Spinal cord (tissue), 9 donors: ENCODE measurements at regions not wholly inside any gene's neighbourhood (a gene's known extent, or its start where the extent isn't known, plus 50 kb on each side); places are given as distances from the start of the nearest gene placed in this dataset.
"Not testable (repeated sequence)": the region's sequence is repeated elsewhere in the genome, so short reads cannot be mapped to it uniquely, and the experiment has no call there.

ENCODE experiments used
- DNase-seq, 6 donors: peaks; one replicate each; pipeline versions ENCODE4 v3.0.0 to v3.0.0-alpha.2; 2013 to 2015; ENCODE audit warnings: low spot score in 6 of 6, low read depth in 4 of 6
- H3K27ac ChIP-seq: one replicate; pipeline ENCODE4 v1.5.1; 2013; ENCODE audit warnings: low read depth, low read length, control low read depth
- H3K27me3 ChIP-seq: one replicate; pipeline ENCODE4 v1.6.1; 2013; ENCODE audit warnings: low read length; ENCODE audit not compliant: control insufficient read depth, insufficient read depth
- H3K36me3 ChIP-seq: one replicate; pipeline ENCODE4 v1.6.1; 2013; ENCODE audit warnings: low read length; ENCODE audit not compliant: control insufficient read depth, insufficient read depth
- H3K4me1 ChIP-seq: one replicate; pipeline ENCODE4 v1.6.1; 2013; ENCODE audit warnings: low read length; ENCODE audit not compliant: control insufficient read depth, insufficient read depth
- H3K4me3 ChIP-seq: one replicate; pipeline ENCODE4 v1.5.1; 2013; ENCODE audit warnings: low read depth, low read length, control low read depth
- H3K9me3 ChIP-seq: one replicate; pipeline ENCODE4 v1.6.1; 2013; ENCODE audit warnings: low read length; ENCODE audit not compliant: control insufficient read depth, insufficient read depth
- WGBS: methylation state at CpG from one replicate; pipeline ENCODE4 v1.1.5; 2013; ENCODE audit warnings: missing lambda C conversion rate; ENCODE audit not compliant: insufficient coverage; 5-methylcytosine and 5-hydroxymethylcytosine counted together
- donor health status: healthy.

- DNase-seq, result peak in 5 of 6 donors; percentile 12 to 84 (median 22)
- H3K4me3 ChIP-seq, result no peak overlapping the region
- no peaks in the 10 kb centered on the region for H3K9me3 ChIP-seq
- no peaks in the 10 kb centered on the region for H3K27me3 ChIP-seq
- H3K4me1 ChIP-seq, result no peaks in the 10 kb centered on the region
- H3K27ac ChIP-seq, result no peak overlapping the region
- no CpG with 5 or more reads among the region's 3 CpGs for WGBS
- H3K36me3 ChIP-seq, result no peaks in the 10 kb centered on the region
Measured at GRCh38 chr14:37709419-37710195, 114.2 kb downstream of the TTC6 start.

- Histone ChIP-seq H3K9me3 (no peaks in the 10 kb centered on the region), H3K4me3 (no peak overlapping the region), H3K27me3 (no peaks in the 10 kb centered on the region), H3K36me3 (no peaks in the 10 kb centered on the region), H3K4me1 (no peaks in the 10 kb centered on the region), H3K27ac (no peak overlapping the region)
- no CpG with 5 or more reads among the region's 1 CpG for WGBS
- no peak for DNase-seq
Measured at GRCh38 chr14:37711356-37711830, 116.0 kb downstream of the TTC6 start.

GRCh38 chr14:37711831-37712475, 116.5 kb downstream of the TTC6 start:
- Histone ChIP-seq H3K27me3 (no peaks in the 10 kb centered on the region), H3K36me3 (no peaks in the 10 kb centered on the region), H3K4me1 (no peaks in the 10 kb centered on the region), H3K4me3 (no peak overlapping the region), H3K27ac (no peak overlapping the region), H3K9me3 (no peaks in the 10 kb centered on the region)
- 100% methylated on average over 1 of the region's 5 CpGs for WGBS
- DNase-seq, result no peak

GRCh38 chr14:37712476-37712860, 117.0 kb downstream of the TTC6 start:
- WGBS, result no CpG with 5 or more reads among the region's 3 CpGs
- H3K4me3 ChIP-seq, result not testable (repeated sequence)

GRCh38 chr14:37712976-37713431, 117.6 kb downstream of the TTC6 start:
- no peak for DNase-seq
- no peak overlapping the region for H3K27ac ChIP-seq
- H3K36me3 ChIP-seq, result no peaks in the 10 kb centered on the region
- no peak overlapping the region for H3K4me3 ChIP-seq
- H3K27me3 ChIP-seq, result no peaks in the 10 kb centered on the region
- H3K4me1 ChIP-seq, result no peaks in the 10 kb centered on the region
- 100% methylated on average over 2 of the region's 3 CpGs for WGBS
- no peaks in the 10 kb centered on the region for H3K9me3 ChIP-seq

More at GRCh38 chr14:37712476-37712860, 117.0 kb downstream of the TTC6 start:
- H3K9me3 ChIP-seq, DNase-seq, H3K27me3 ChIP-seq, H3K4me1 ChIP-seq, H3K36me3 ChIP-seq, H3K27ac ChIP-seq: not testable (repeated sequence)

- Histone ChIP-seq H3K4me3 (no peak overlapping the region), H3K9me3 (no peaks in the 10 kb centered on the region), H3K27ac (no peak overlapping the region), H3K27me3 (no peaks in the 10 kb centered on the region), H3K4me1 (no peaks in the 10 kb centered on the region), H3K36me3 (no peaks in the 10 kb centered on the region)
- no CpG with 5 or more reads among the region's 1 CpG for WGBS
- no peak for DNase-seq
Measured at GRCh38 chr14:37720131-37720530, 124.7 kb downstream of the TTC6 start.

- WGBS, result no CpG with 5 or more reads among the region's 2 CpGs
- Histone ChIP-seq H3K27ac (no peak overlapping the region), H3K36me3 (no peaks in the 10 kb centered on the region), H3K27me3 (no peaks in the 10 kb centered on the region), H3K4me1 (no peaks in the 10 kb centered on the region), H3K4me3 (no peak overlapping the region), H3K9me3 (no peaks in the 10 kb centered on the region)
- DNase-seq, result no peak
Measured at GRCh38 chr14:37721976-37722659, 126.7 kb downstream of the TTC6 start.

- H3K27ac ChIP-seq, result no peak overlapping the region
- H3K36me3 ChIP-seq, result no peaks in the 10 kb centered on the region
- WGBS, result no CpG with 5 or more reads among the region's 4 CpGs
- H3K4me3 ChIP-seq, result no peak overlapping the region
- H3K27me3 ChIP-seq, result no peaks in the 10 kb centered on the region
- H3K9me3 ChIP-seq, result no peaks in the 10 kb centered on the region
- no peaks in the 10 kb centered on the region for H3K4me1 ChIP-seq
- no peak for DNase-seq
Measured at GRCh38 chr14:37723515-37723914, 128.1 kb downstream of the TTC6 start.

GRCh38 chr14:37726708-37727107, 131.3 kb downstream of the TTC6 start:
- H3K4me3 ChIP-seq, result no peak overlapping the region
- no peak overlapping the region for H3K27ac ChIP-seq
- no peaks in the 10 kb centered on the region for H3K36me3 ChIP-seq
- H3K9me3 ChIP-seq, result no peaks in the 10 kb centered on the region
- DNase-seq, result no peak
- H3K27me3 ChIP-seq, result no peaks in the 10 kb centered on the region
- H3K4me1 ChIP-seq, result no peaks in the 10 kb centered on the region
